ENCODE measurements at regions not wholly inside any gene's neighbourhood (a gene's known extent, or its start where the extent isn't known, plus 50 kb on each side); places are given as distances from the start of the nearest gene placed in this dataset.

DNA sequence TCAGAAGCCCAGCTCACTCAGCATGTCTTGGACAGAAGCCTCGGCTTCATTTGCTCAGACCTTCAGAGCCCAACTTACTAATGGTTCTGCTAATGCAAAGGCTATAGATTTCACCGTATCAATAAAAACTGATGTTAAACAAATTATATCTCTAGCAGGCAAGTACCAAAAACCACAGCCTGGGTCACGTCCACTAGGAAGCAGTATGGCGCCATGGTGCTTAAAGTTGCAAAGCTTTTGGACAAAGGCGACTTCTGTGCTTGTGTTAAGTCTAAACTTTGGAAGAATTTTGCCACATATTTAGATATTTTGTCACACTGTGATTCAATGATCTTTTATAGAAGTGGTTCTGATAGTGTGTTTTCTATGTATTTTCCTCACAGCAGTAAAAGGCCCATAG, 276.8 kb upstream of the PARD3B start:
- DNase-seq (ENCODE audit: low read depth in 2 of 2): no peak

DNA sequence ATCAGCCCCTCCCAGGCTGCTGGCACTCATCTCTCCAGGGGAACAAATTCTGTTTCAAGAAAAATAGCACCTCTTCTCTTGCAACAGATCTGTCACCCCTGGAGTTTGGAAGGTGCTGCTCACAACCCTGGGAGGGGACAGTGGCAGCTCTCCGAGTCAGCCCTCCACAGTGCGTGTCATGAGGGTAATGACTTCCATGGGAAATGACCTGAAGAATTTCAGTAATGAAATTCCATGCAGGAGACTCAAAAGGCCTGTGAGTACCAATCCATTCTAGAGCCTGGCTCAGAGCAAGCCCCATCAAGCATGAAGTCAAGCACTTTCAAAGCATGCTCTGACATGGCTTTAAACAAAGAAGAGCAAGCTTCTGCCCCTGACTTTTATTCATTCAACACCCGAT, 276.3 kb upstream of the PARD3B start:
- no peak for DNase-seq (ENCODE audit: low read depth in 2 of 2)

DNA sequence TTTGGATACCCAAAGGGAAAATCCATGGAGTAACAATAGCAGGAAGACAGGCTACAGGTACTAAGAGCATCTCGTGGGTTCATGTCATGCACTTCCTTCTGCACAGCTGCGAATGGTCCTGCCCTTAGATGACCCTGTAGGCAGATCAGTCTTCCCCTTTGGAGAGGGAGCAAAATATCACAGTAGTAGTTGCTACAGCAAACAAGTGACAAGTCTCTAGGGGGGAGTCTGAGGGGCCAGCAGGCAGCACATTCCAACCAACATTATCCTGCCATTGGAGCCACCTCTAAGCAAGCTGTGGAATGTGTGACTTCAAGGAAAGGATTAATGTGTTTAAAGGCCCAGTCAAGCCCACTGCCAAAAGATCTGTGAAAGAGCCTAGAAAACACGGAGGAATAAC, 273.2 kb upstream of the PARD3B start:
- DNase-seq (ENCODE audit: low read depth in 2 of 2): no peak

DNA sequence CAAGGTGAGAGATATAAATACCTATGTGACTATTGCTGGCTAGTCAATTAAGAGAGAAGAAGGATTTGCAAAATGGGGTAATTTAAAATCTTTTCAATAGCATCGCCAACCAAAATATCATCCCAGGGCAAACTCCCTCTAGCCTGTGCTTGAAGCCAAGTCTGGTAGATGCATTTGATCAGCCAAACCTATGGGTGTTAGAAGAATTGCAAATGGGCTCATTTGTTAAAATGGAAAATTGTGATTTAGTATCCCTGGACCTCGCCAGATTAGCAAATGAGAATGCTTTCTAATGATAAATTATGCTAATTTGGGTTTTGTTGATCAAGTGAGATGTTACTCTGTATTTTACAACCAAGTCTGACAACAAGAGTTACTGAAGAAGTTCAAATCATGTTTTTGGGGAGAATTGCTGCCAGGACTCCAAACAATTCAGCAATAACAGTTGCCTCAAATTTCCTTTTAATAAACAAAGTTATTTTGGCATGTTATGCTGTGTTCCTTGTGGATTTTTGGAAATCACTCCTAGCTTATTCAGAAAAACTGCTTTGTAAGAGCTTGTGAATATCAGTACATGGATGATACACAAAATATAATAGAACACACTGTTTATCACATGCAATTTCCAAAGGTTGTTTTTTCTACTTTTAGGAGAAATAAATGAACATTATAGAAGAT, 272.5 kb upstream of the PARD3B start:
- DNase-seq (ENCODE audit: low read depth in 2 of 2): no peak

DNA sequence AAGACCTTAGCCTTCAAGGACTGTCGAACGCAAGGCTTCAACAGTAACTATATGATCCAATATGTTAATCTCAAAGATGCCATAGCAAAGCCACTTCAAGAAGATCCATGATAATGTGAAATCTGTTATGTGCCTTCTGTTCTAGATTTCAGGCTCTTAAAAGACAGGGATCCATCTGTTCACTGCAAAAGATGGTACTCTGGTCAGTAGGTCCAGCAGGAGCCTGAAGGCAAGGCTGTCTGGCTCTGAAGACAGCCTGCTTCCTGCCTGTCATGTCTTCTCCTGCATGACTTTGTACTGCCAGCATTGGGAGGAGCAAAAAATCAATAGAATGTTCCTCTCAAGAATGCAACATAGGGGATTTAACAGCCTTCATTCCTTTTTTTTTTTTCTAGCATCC, 270.8 kb upstream of the PARD3B start:
- DNase-seq (ENCODE audit: low read depth in 2 of 2): no peak

DNA sequence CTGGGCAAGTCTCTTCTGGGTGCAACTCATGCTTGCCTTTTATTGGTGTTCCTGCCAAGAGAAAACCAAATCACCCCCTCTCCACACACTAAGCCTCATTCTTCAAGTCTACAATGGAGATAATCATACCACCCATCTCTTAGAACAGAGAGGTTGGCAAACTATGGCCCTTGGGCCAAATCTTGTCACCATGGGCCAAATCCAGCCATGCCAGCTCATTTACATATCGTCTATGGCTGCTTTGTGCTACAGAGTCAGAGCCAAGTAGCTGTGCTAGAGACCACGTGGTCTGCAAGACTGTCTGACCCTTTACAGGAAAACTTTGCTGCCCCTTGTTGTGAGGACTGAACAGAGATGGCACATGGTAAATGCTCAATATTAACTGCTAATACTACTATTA, 270.3 kb upstream of the PARD3B start:
- DNase-seq (ENCODE audit: low read depth in 2 of 2): no peak

DNA sequence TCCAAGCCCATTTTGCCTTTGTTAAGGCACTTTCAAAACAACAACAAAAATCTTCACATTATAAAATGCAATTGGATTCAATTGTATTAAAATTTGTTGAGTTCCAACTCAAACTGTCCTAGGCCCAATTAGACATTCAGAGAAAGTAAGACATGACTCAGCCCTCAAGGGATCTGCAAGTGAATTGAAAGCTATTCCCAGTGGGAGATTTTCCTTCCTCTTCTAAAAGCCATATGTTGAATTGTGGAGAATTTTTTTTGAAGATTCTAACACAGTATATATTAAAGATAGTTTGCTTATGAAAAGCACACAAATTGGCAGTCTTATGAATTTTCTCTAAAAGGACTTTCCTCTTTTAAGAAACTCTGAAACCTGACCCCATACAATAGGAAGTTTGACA, 268.0 kb upstream of the PARD3B start:
- DNase-seq (ENCODE audit: low read depth in 2 of 2): no peak

DNA sequence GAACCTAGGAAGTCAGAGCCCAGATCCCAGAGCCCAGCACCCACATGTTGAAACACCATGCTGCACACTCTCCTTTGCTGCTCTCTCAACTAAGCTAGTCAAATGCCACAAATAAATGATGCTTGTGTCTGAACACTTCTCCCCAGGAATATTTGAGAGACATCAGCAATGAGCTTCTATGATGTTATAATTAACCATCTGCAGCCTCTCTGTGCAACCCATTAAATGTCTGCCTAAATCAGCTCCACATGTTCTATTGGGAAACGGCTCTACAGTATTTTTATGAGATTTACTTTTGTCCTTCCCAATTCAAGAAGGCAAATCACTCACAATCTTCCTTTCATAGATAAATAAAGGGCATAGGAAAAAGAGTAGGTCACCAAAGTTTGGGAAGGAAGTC, 266.8 kb upstream of the PARD3B start:
- DNase-seq (ENCODE audit: low read depth in 2 of 2): no peak

DNA sequence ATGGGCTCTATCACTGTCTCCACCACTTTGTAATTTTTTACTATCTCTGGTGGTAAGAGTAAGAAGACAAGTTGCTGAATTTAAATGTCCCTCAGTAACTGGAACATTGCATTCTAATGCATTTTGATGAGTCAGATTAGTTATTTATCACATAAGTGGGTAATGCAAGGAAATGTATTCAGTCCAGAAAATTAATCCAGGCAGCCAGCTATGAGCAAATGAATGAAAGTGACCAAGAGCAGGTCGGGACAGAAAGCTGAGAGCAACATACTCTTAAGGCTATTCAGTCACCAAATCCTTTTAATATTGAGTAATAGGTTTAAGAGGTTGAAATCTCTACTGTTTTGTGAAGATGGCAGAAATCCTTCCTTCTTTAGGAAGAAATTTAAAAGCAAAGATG, 265.5 kb upstream of the PARD3B start:
- DNase-seq (ENCODE audit: low read depth in 2 of 2): no peak

DNA sequence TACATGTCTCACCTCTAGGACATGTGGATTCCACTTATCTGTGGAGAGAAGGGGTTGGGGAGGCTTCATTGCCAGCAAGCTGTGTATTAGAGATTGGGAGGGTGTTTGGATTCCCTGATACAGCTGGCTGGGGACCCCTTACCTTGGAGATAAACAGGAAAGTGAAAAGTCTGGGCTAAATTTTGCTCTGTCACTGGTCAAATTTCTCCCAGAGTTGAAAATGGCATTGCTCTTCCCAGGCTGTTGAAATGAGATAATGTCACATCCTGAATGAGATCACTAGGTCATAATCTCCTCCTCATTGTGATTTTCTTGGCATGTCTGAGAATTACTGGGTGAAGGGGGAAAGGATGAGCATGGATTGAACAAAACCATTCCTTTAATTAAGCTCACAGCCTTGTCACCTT, 265.0 kb upstream of the PARD3B start:
- DNase-seq (ENCODE audit: low read depth in 2 of 2): no peak

DNA sequence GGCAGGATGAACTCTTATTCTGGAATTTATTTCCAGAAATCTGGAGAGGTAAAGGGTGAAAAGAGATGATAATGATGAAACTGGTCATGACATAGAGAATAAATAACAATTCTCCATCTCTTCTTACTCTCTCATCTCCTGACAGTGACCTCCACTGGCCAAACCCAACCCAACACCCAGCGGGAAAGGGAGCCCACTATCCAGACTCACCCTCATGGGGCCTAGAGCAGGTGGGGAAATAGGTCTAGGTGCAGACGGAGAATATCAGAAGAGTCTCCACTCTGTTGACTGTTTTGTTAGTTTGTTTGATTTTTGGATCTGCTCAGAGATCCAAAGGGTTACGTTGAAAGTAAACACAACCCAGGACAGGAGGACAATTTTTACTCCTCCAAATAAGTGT, 263.2 kb upstream of the PARD3B start:
- DNase-seq (ENCODE audit: low read depth in 2 of 2): no peak

DNA sequence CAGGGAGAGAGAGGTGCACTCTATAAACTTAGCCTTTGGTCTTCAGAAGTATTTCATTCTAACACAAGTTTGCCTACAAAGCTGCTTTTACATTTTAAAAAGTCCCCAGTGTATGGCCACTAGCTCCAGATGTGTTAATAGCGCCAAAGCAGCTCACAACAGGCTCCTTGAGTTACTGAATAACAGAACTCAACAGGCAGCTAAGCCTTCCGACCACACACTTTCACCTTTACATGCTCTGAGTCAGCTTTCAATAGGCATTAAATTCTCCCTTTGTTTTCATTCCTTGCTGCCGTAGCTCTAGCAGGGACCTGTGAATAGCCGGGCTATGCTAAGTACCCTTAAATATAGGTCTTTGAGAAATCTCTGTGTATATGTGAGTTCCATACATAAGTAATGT, 262.8 kb upstream of the PARD3B start:
- DNase-seq (ENCODE audit: low read depth in 2 of 2): no peak

DNA sequence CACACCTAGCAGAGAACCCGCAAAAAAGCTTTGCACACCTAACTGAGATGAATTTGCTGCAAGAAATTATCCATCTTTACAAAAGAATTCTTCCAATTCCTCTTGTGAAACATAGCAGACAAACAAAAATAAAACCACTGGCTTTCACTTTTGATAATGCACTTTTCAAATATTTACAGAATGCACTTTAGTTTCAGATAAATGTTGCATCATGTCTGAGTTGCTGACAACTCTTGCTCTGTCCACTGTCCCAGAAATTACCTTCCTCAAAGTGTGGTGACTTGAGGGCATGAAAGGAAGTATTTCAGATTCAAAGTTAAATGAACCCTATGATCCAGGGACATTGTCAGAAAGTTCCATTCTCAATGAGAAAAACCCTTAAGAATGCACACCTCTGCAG, 256.2 kb upstream of the PARD3B start:
- DNase-seq (ENCODE audit: low read depth in 2 of 2): no peak

DNA sequence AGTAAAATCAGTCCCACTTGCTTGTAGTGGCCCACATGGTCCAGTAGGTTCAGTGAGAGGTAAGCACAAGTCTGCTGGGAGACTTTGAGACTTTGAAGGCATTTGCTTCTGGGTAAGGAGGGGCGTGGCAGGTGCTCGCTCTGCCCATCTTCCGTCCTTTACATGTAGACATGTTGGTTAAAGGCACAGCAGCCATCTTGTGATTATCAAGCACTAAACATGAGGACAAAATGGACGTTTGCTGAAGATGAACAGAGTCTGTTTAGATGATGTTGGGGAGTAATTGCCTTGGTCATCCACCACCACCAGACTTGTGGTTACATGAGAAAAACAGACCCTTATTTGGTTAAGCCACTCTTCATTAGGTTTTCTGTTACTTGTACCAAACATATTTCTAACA, 252.8 kb upstream of the PARD3B start:
- DNase-seq (ENCODE audit: low read depth in 2 of 2): no peak

DNA sequence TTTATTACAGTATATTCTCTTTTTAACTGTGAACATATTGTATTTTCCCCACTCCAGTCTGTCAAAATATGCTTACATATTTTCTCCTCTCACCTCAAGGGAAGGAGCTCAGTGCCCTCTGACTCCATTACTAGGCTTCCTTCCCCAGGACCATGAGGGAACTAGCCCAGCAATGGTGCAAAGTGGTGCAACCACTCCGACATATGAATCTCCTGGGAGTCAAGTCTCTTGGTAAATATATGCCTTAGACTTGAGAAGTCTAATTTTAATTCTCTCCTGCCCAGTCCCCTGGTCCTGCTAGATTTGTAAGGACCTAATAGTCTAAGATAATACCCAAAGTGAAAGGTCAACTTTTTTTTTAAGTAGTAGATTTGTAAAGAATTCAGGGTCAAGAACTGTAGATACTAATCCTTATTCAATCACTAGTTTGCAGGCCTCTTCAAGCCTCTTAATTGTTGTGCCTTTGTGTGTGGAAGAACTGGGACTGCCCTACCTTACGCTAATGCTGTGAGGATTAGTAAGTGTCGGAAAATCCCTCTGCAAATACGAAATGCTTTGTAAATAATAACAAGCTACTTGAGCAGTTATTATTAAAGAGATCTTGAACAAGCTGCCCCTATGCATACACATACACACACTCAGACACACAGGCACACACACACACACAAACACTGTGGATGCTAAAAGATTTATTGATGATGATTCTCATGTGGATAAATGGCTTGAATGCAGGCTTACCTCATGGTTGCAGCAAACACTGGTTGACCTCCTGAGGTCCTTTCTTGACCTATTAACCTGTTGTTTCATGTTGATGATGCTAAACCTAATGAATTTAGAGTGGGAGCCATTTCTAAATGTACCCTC, 251.2 kb upstream of the PARD3B start:
- no peak for DNase-seq (ENCODE audit: low read depth in 2 of 2)

DNA sequence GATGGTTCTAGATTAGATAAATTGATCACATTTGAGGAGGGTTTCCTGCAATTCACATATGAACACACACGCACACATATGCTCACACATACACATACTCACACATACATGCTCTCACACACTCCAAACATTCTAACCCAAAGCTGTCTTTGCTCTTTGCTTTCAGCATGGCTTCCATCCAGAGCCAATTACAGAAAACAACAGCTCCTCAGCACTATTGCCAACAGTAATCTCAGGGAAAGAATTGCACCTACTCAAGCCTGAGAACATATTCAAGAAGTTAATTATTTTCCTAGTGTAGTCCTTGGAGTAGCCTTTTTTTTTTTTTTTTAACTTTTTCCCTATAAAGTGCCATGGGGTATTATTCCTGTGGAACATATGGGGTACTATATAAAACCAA, 246.9 kb upstream of the PARD3B start:
- DNase-seq (ENCODE audit: low read depth in 2 of 2): no peak

DNA sequence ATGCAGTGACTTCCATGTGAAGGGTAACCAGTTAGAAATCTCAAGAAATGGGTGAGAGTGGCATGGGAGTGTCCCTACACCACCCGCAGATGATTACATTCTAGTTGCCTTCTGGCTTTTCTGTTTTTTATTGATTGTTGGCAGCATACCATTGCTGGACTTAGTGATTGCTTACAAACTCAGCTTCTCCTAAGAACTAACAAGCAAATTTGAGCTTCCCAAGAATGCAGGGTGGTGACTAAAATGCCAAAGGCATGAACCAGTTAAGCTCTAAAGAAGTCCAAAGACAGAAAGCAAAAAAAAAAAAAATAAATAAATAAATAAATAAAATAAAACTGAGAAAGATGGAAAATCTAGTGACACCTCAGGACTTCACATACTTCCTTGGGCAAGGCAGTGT, 245.5 kb upstream of the PARD3B start:
- DNase-seq (ENCODE audit: low read depth in 2 of 2): no peak

DNA sequence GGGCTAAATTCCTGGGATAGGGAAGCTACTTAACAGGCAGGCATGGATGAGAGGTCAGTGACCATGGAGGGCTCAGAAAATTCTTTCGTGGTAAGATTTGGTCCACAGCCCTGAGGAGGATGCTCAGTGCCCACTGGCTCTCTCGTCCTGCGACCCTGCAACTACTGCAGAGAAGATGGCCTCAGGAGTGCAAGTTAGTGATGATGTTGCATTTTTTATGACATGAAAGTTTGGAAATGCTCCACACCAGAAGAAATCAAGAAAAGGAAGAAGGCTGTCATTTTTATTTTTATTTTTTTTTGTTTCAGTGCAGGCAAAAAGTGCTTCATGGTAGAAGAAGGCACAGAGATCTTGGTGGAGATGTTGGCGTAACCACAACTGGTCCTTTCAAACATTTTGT, 238.6 kb upstream of the PARD3B start:
- DNase-seq (ENCODE audit: low read depth in 2 of 2): no peak

DNA sequence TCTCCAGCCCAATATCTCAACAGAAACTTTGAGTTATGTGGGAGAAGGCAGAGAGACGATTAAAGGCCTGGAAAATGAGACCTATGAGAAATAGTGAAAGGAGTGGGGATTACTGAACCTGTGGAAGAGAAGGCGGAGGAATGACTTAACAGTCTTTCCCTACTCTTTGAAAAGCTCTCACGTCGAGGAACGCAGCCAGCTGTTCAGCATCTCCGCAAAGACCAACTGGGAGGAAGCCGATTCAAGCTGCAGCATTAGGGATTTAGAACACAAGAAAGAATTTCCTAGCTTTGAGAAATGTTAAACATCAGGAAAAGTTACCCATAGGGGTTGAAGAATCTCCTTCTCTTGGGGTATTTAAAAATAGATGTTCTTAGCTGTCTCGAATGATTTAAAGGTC, 233.2 kb upstream of the PARD3B start:
- no peak for DNase-seq (ENCODE audit: low read depth in 2 of 2)

DNA sequence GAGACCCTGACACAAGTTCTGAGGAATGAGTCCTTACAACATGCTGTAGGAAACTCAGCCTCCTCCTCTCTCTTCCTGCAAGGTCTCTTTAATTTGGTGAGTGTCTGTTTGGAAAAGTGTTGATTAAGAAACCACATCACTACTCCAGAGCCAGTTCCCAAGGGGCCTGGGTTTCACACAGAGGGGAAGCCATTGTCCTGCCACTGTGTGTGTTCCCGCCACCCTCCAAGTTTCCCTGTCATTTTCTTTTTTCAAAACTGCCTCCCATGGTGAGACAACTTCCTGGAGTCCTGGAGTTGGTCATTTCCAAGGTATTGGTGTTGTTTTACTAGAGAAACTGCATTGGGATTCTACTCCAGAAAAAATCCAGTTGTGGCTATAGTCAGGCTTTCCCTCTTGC, 232.0 kb upstream of the PARD3B start:
- DNase-seq (ENCODE audit: low read depth in 2 of 2): no peak

DNA sequence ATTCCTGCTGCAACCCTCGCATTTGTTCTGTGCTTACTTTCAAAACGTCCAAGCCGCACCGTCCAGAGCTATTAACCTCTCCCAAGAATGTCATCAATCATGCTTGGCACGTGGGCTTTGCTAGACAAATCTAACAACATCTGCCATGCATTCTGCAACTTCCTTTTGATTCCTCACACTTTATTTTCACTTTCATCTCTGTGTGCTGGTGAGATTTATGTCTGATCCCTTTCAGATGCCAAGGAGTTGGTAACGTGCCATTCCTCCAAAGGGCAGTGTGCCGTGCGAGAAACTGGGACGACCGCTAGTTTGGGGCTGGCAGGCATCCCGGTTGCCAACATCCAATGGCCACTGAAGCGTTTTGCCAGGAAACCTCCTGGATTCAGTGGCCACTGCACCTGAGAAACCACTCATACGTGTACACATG, 230.0 kb upstream of the PARD3B start:
- DNase-seq (ENCODE audit: low read depth in 2 of 2): no peak

DNA sequence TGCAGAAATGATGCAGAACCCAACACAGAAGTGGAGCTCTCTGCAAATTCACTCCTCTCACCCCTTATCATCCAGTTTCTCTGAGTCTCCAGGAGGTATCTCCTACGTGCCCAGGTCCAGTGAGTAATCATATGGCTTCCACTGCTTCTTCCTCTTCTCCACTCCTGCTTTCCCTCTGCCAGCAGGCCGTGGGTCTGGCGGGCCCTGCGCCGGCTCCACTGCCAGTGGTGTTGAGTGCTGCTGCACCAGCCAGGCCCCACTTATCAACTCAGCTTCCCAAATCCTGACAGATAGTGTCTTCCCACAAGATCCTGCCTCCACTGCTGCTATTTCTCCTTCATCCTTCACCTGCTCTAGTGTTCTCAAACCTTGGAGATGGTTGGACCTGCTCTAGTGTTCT, 227.6 kb upstream of the PARD3B start:
- no peak for DNase-seq (ENCODE audit: low read depth in 2 of 2)

DNA sequence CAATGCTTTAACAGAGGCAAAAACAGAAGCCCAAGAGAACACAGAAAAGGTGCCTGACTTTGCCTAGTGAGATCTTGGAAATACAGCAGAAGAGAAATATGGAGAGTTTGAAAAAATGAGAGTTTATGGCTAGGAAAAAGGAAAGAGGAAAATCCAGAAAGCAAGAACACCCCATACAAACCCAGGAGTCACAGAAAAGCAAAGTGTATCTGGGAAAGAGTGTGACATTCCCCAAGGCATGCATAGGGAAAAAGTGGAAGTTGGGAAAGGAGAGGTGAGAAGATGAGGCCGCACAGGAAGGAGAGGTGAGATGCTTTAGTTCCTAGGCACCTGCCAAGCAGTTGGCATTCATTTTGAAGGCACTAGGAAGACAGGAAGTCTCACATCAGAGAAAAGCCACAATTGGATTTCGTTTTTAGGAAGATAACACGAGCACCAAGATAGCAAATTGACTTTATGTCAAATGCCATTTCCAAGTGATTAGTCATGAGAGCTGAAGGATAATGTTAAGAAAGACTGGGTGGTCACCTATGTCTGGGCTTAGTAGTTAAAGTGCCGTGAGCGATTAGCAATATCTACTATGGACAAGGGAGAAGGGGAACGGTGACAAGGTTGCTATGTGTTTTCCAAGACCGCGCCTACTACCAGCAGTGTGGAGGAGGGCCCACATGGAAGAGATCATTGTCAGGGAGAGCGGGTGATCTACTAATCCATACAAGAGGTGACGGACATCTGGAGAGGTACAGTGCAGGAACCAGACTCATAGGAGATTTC, 224.1 kb upstream of the PARD3B start:
- no peak for DNase-seq (ENCODE audit: low read depth in 2 of 2)

Data from fibroblast of skin of left quadriceps (primary cell).